GM12874 (cell line): ENCODE measurements at regions not wholly inside any gene's neighbourhood (a gene's known extent, or its start where the extent isn't known, plus 50 kb on each side); places are given as distances from the start of the nearest gene placed in this dataset.

Experiments
- CTCF ChIP-seq: IDR thresholded peaks from 2 replicates; pipeline ENCODE4 v1.5.1; 2011; ENCODE audit warnings: low read depth, mild to moderate bottlenecking, control low read depth, low read length, moderate library complexity; ENCODE audit not compliant: insufficient read depth

GRCh38 chr7:86445285-86445684, 198.4 kb upstream of the GRM3 start:
- no peak for TF ChIP-seq CTCF

- TF ChIP-seq CTCF: no peak
These were observed 199.5 kb upstream of the GRM3 start for GRCh38 chr7:86444245-86444644.

- no peak for TF ChIP-seq CTCF
These were observed 205.7 kb upstream of the GRM3 start for GRCh38 chr7:86437951-86438450.

- no peak for TF ChIP-seq CTCF
These were observed 211.9 kb upstream of the GRM3 start for GRCh38 chr7:86431761-86432160.

- no peak for TF ChIP-seq CTCF
These were observed 231.9 kb upstream of the GRM3 start for GRCh38 chr7:86411814-86412213.

- TF ChIP-seq CTCF: no peak
These were observed 236.4 kb upstream of the GRM3 start for GRCh38 chr7:86407291-86407690.

GRCh38 chr7:86391813-86392212, 251.9 kb upstream of the GRM3 start:
- TF ChIP-seq CTCF: no peak

GRCh38 chr7:86372262-86372661, 271.4 kb upstream of the GRM3 start:
- no peak for TF ChIP-seq CTCF
